HEK293 (cell line): ENCODE measurements at regions not wholly inside any gene's neighbourhood (a gene's known extent, or its start where the extent isn't known, plus 50 kb on each side); places are given as distances from the start of the nearest gene placed in this dataset.

ENCODE experiments used
- CTCF ChIP-seq: fragments of 450-650 bp; formaldehyde crosslinking; IDR thresholded peaks from 2 replicates; pipeline ENCODE4 v1.5.1; 2016; ENCODE audit warnings: missing biosample characterization, missing genetic modification characterization
- REPIN1 ChIP-seq: fragments of 450-650 bp; formaldehyde crosslinking; IDR thresholded peaks from 2 replicates; pipeline ENCODE4 v1.5.1; 2017; ENCODE audit warnings: missing biosample characterization, missing genetic modification characterization, low read depth
- ZBTB49 ChIP-seq: fragments of 450-650 bp; formaldehyde crosslinking; IDR thresholded peaks from 2 replicates; pipeline ENCODE4 v1.5.1; 2016; ENCODE audit warnings: missing biosample characterization, missing genetic modification characterization, low read depth
- ZNF146 ChIP-seq: fragments of 450-650 bp; formaldehyde crosslinking; IDR thresholded peaks from 2 replicates; pipeline ENCODE4 v1.5.1; 2016; ENCODE audit warnings: missing biosample characterization, missing genetic modification characterization
- ZNF426 ChIP-seq: fragments of 450-650 bp; formaldehyde crosslinking; IDR thresholded peaks from 2 replicates; pipeline ENCODE4 v1.5.1; 2017; ENCODE audit warnings: missing biosample characterization, missing genetic modification characterization, mild to moderate bottlenecking, inconsistent platforms, moderate library complexity
- ZNF830 ChIP-seq: fragments of 450-650 bp; IDR thresholded peaks from 2 replicates; pipeline ENCODE4 v1.5.0; 2018; ENCODE audit warnings: missing biosample characterization, missing genetic modification characterization, low read depth, mild to moderate bottlenecking, moderate library complexity

GRCh38 chr1:19536519-19536918 is 51.2 kb upstream of the CAPZB start:
- TF ChIP-seq REPIN1 (tag by site-specific recombination), result no peak
- TF ChIP-seq CTCF (tag by site-specific recombination), result no peak
- TF ChIP-seq ZBTB49, result no peak
- no peak for TF ChIP-seq ZNF146 (tag by site-specific recombination)
- no peak for TF ChIP-seq ZNF830 (tag by site-specific recombination)
- no peak for TF ChIP-seq ZNF426 (tag by site-specific recombination)
